Gastrocnemius medialis (tissue), 4 donors: ENCODE measurements at regions not wholly inside any gene's neighbourhood (a gene's known extent, or its start where the extent isn't known, plus 50 kb on each side); places are given as distances from the start of the nearest gene placed in this dataset.

Experiments used
- ATAC-seq, 2 donors: fragments of 150-250 bp; one replicate each; pipeline ENCODE4 v1.9.1; 2016
- DNase-seq, 2 donors: peaks; one replicate each; pipeline ENCODE4 v3.0.0-alpha.2; 2019
- H3K27ac ChIP-seq, 4 donors: fragments of 200-600 bp; sonication (generic); 1 replicate in 1 of 4; 2 replicates in 3 of 4; pipeline ENCODE4 v1.5.1; 2016 to 2018; ENCODE audit warnings: mild to moderate bottlenecking in 2 of 4, moderate library complexity in 1 of 4
- H3K27me3 ChIP-seq, 3 donors: fragments of 200-600 bp; sonication (generic) in 2 of 3; 1 replicate in 1 of 3; 2 replicates in 2 of 3; pipeline versions ENCODE4 v1.5.1 to v1.6.0; 2016 to 2019; ENCODE audit warnings: mild to moderate bottlenecking in 1 of 3, moderate library complexity in 1 of 3
- H3K36me3 ChIP-seq, 2 donors: fragments of 200-600 bp; sonication (generic) in 1 of 2; one replicate each; pipeline ENCODE4 v1.5.1; 2017 to 2018
- H3K4me1 ChIP-seq, 2 donors: fragments of 200-600 bp; sonication (generic) in 1 of 2; one replicate each; pipeline ENCODE4 v1.5.1; 2016 to 2017; ENCODE audit warnings: mild to moderate bottlenecking in 2 of 2
- H3K4me3 ChIP-seq, 4 donors: fragments of 200-600 bp; sonication (generic) in 3 of 4; 1 replicate in 1 of 4; 2 replicates in 3 of 4; pipeline ENCODE4 v1.5.1; 2016 to 2019; ENCODE audit warnings: mild to moderate bottlenecking in 2 of 4
- H3K9me3 ChIP-seq, 3 donors: fragments of 200-600 bp; sonication (generic) in 2 of 3; 1 replicate in 1 of 3; 2 replicates in 2 of 3; pipeline ENCODE4 v1.5.1; 2016 to 2019
- CTCF ChIP-seq, 5 experiments: fragments of 450-650 bp in 3 of 5; fragments of 200-600 bp in 2 of 5; sonication (generic) in 2 of 5; IDR thresholded peaks in 4 of 5; conservative IDR thresholded peaks in 1 of 5; 1 replicate in 4 of 5; 2 replicates in 1 of 5; pipeline ENCODE4 v1.5.1; 2016 to 2019; ENCODE audit warnings: antibody characterized with exemption in 5 of 5, mild to moderate bottlenecking in 3 of 5, moderate library complexity in 3 of 5
- POLR2A ChIP-seq, 2 donors: fragments of 450-650 bp; IDR thresholded peaks; one replicate each; pipeline ENCODE4 v1.6.1; 2017; ENCODE audit warnings: antibody characterized with exemption in 2 of 2, mild to moderate bottlenecking in 2 of 2, moderate library complexity in 2 of 2
- in situ Hi-C, 4 donors: fragments of 200-750 bp; cut with MboI; loops; one replicate each; pipeline versions ENCODE4 v1.15.0 to v1.8.0; 2017; ENCODE audit warnings: low sequenced_read_pairs in 4 of 4
- intact Hi-C: fragments of 100-400 bp; cut with DNase I; formaldehyde crosslinking; loops from one replicate; pipeline ENCODE4 v1.15.1; 2023; ENCODE audit warnings: low total_unique reads

GRCh38 chr2:41116106-41116797 lies 664.4 kb upstream of the SLC8A1 start:
- in situ Hi-C loops, result no loop called here
- ATAC-seq, result no peak
- H3K36me3 ChIP-seq, result no peaks in the 10 kb centered on the region

GRCh38 chr2:41119489-41119888 lies 667.6 kb upstream of the SLC8A1 start:
- Histone ChIP-seq H3K27me3 (no peaks in the 10 kb centered on the region), H3K9me3 (no peaks in the 10 kb centered on the region), H3K4me3 (no peak overlapping the region), H3K36me3 (no peaks in the 10 kb centered on the region), H3K4me1 (no peaks in the 10 kb centered on the region), H3K27ac (no peak overlapping the region)
- no peak for ATAC-seq
- intact Hi-C loops, result no loop called here
- in situ Hi-C loops, result no loop called here
- TF ChIP-seq CTCF (IDR thresholded peaks at IDR 0.05 in 4 of 5, conservative IDR thresholded peaks at IDR 0.05 in 1 of 5) (no peak), POLR2A (IDR thresholded peaks at IDR 0.05) (no peak)
- no peak for DNase-seq

More at GRCh38 chr2:41116106-41116797, 664.4 kb upstream of the SLC8A1 start:
- Histone ChIP-seq H3K9me3 (no peaks in the 10 kb centered on the region), H3K27me3 (no peaks in the 10 kb centered on the region), H3K27ac (no peak overlapping the region), H3K4me1 (no peaks in the 10 kb centered on the region), H3K4me3 (no peak overlapping the region)
- no peak for TF ChIP-seq POLR2A (IDR thresholded peaks at IDR 0.05)
- no peak for TF ChIP-seq CTCF (IDR thresholded peaks at IDR 0.05 in 4 of 5, conservative IDR thresholded peaks at IDR 0.05 in 1 of 5)
- DNase-seq, result no peak
- intact Hi-C loops, result no loop called here

DNA sequence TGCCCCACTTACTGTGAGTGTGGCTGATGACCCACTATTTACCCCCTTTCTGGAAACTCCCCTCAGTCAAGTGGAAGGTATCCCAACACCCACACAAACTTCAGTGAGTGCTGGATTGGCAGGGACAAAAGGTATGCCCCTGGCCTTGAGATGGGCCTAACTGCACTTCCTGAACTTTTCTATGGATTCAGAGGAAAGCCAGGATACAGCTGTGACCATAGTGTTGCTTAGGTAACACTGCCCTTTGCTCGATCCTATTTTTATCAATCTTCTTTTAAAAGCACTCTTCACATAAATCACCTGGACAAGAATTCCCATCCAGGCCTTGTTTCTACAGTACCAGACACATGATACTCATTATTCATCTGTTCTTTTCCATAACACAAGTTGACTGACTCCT lies 671.5 kb upstream of the SLC8A1 start:
- Histone ChIP-seq H3K4me1 (no peaks in the 10 kb centered on the region), H3K27ac (no peak overlapping the region), H3K36me3 (no peaks in the 10 kb centered on the region), H3K9me3 (no peaks in the 10 kb centered on the region), H3K27me3 (no peaks in the 10 kb centered on the region), H3K4me3 (no peak overlapping the region)
- in situ Hi-C loops, result no loop called here
- TF ChIP-seq CTCF (IDR thresholded peaks at IDR 0.05 in 4 of 5, conservative IDR thresholded peaks at IDR 0.05 in 1 of 5) (no peak), POLR2A (IDR thresholded peaks at IDR 0.05) (no peak)
- ATAC-seq (no peak), DNase-seq (no peak)
- intact Hi-C loops, result no loop called here

GRCh38 chr2:41127351-41127750 lies 675.5 kb upstream of the SLC8A1 start:
- H3K9me3 ChIP-seq, result no peaks in the 10 kb centered on the region
- no peak for DNase-seq
- no peak overlapping the region for H3K27ac ChIP-seq
- in situ Hi-C loops, result no loop called here
- H3K36me3 ChIP-seq, result no peaks in the 10 kb centered on the region
- H3K4me1 ChIP-seq, result no peaks in the 10 kb centered on the region
- TF ChIP-seq CTCF (IDR thresholded peaks at IDR 0.05 in 4 of 5, conservative IDR thresholded peaks at IDR 0.05 in 1 of 5) (no peak), POLR2A (IDR thresholded peaks at IDR 0.05) (no peak)
- H3K27me3 ChIP-seq, result no peaks in the 10 kb centered on the region
- ATAC-seq, result no peak
- H3K4me3 ChIP-seq, result no peak overlapping the region
- intact Hi-C loops, result no loop called here

DNA sequence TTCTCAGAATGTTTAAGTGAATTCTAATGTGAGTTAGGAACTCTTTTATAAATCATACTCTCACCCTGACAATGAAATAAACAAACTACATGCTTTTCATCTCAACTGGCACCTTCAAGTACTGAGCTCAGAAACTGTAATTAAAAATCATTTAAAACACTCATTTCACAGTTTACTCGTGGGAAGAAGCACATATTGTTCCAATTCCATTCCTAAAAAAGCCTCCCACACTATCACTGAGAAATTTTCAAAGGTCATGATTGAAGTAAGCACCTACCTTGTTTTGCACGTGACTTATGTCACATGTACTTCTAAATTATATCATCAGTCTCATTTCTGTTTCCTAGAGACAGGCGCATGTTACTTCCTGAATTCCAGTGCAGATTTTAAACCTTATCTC lies 678.1 kb upstream of the SLC8A1 start:
- TF ChIP-seq CTCF (IDR thresholded peaks at IDR 0.05 in 4 of 5, conservative IDR thresholded peaks at IDR 0.05 in 1 of 5) (no peak), POLR2A (IDR thresholded peaks at IDR 0.05) (no peak)
- H3K4me3 ChIP-seq, result no peak overlapping the region
- ATAC-seq, result no peak
- in situ Hi-C loops (no loop called here), intact Hi-C loops (no loop called here)
- no peaks in the 10 kb centered on the region for H3K36me3 ChIP-seq
- DNase-seq, result no peak
- H3K4me1 ChIP-seq, result no peaks in the 10 kb centered on the region
- H3K27ac ChIP-seq, result no peak overlapping the region
- H3K27me3 ChIP-seq, result no peaks in the 10 kb centered on the region
- no peaks in the 10 kb centered on the region for H3K9me3 ChIP-seq
